ENCODE measurements at regions not wholly inside any gene's neighbourhood (a gene's known extent, or its start where the extent isn't known, plus 50 kb on each side); places are given as distances from the start of the nearest gene placed in this dataset.

DNA sequence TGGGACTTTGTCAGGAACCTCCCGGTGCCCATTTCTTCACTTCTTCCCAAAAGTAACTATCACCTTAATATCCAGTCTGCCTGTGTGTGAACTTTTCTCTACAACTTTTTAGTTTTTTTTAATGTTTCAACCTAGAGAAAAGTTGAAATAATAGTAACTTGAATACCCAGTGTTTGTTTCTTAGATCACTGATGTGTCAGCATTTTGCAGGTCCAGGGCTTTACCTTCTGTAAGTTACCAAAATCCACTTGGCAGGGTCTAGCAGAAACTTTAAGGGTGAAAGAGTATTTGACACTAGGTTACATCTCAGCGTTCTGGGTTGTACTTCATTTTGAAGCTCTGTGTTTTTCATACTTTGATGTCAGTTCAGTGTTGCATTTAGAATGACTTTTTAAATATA, 372.7 kb downstream of the ARL4A start:
- TF ChIP-seq, protein P1, sequence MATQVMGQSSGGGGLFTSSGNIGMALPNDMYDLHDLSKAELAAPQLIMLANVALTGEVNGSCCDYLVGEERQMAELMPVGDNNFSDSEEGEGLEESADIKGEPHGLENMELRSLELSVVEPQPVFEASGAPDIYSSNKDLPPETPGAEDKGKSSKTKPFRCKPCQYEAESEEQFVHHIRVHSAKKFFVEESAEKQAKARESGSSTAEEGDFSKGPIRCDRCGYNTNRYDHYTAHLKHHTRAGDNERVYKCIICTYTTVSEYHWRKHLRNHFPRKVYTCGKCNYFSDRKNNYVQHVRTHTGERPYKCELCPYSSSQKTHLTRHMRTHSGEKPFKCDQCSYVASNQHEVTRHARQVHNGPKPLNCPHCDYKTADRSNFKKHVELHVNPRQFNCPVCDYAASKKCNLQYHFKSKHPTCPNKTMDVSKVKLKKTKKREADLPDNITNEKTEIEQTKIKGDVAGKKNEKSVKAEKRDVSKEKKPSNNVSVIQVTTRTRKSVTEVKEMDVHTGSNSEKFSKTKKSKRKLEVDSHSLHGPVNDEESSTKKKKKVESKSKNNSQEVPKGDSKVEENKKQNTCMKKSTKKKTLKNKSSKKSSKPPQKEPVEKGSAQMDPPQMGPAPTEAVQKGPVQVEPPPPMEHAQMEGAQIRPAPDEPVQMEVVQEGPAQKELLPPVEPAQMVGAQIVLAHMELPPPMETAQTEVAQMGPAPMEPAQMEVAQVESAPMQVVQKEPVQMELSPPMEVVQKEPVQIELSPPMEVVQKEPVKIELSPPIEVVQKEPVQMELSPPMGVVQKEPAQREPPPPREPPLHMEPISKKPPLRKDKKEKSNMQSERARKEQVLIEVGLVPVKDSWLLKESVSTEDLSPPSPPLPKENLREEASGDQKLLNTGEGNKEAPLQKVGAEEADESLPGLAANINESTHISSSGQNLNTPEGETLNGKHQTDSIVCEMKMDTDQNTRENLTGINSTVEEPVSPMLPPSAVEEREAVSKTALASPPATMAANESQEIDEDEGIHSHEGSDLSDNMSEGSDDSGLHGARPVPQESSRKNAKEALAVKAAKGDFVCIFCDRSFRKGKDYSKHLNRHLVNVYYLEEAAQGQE (IDR thresholded peaks at IDR 0.05; ENCODE audit: insufficient read depth in 1 of 2, low read depth in 2 of 2, low read length in 2 of 2) = no peak
- TF ChIP-seq POLR2AphosphoS5 (IDR thresholded peaks at IDR 0.05; ENCODE audit: low read depth, low read length) (no peak), SIN3A (IDR thresholded peaks at IDR 0.05; ENCODE audit: borderline replicate concordance, insufficient read depth, low read length) (no peak), TAF1 (IDR thresholded peaks at IDR 0.05; ENCODE audit: borderline replicate concordance, insufficient read depth, low read length) (no peak), FOXP2 (optimal IDR thresholded peaks at IDR 0.05; ENCODE audit: borderline replicate concordance, extremely low read depth, extremely low read length, insufficient read depth) (no peak)

DNA sequence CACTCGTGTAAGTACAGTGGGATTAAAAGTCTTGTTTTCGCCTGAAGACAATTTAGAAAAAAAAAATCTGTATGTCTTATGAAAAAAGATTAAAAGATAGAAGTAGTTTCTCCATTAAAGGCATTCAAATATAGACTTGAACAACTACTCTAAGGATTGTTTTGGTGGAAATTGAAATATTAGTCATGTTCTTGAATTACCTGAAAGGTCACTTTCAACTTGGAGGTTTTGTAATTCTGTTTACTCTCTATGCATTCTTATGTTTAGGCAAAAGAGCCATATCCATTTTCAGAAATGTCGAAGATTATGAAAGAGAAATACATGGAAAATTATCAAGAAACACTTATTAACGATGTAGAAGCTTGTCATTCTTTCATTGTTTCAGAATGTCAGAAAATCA, 373.7 kb downstream of the ARL4A start:
- TF ChIP-seq, protein P1 (IDR thresholded peaks at IDR 0.05; ENCODE audit: insufficient read depth in 1 of 2, low read depth in 2 of 2, low read length in 2 of 2) = no peak
- TF ChIP-seq TAF1 (IDR thresholded peaks at IDR 0.05; ENCODE audit: borderline replicate concordance, insufficient read depth, low read length) (no peak), SIN3A (IDR thresholded peaks at IDR 0.05; ENCODE audit: borderline replicate concordance, insufficient read depth, low read length) (no peak), POLR2AphosphoS5 (IDR thresholded peaks at IDR 0.05; ENCODE audit: low read depth, low read length) (no peak), FOXP2 (optimal IDR thresholded peaks at IDR 0.05; ENCODE audit: borderline replicate concordance, extremely low read depth, extremely low read length, insufficient read depth) (no peak)

DNA sequence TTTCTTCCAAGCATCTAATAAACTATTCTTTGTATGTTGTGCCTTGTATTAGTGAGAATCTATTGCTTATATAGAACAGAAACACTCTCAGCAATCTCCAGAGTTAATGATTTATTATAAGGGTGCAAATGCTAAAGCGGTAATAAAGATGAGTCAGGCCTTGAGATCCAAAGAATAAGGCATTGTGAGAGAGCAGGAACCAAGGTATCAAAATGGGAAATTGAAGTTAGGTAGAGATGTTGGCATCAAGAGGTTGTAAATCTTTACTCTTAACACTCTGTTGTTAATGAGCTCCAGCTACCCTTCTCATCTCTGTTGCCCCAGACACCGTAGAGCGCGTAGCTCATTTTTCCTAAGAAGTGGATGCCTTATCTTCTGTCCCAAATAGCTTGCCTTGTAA, 375.2 kb downstream of the ARL4A start:
- TF ChIP-seq FOXP2 (optimal IDR thresholded peaks at IDR 0.05; ENCODE audit: borderline replicate concordance, extremely low read depth, extremely low read length, insufficient read depth) (no peak), SIN3A (IDR thresholded peaks at IDR 0.05; ENCODE audit: borderline replicate concordance, insufficient read depth, low read length) (no peak), TAF1 (IDR thresholded peaks at IDR 0.05; ENCODE audit: borderline replicate concordance, insufficient read depth, low read length) (no peak), POLR2AphosphoS5 (IDR thresholded peaks at IDR 0.05; ENCODE audit: low read depth, low read length) (no peak)
- TF ChIP-seq, protein P1 (IDR thresholded peaks at IDR 0.05; ENCODE audit: insufficient read depth in 1 of 2, low read depth in 2 of 2, low read length in 2 of 2) = no peak

DNA sequence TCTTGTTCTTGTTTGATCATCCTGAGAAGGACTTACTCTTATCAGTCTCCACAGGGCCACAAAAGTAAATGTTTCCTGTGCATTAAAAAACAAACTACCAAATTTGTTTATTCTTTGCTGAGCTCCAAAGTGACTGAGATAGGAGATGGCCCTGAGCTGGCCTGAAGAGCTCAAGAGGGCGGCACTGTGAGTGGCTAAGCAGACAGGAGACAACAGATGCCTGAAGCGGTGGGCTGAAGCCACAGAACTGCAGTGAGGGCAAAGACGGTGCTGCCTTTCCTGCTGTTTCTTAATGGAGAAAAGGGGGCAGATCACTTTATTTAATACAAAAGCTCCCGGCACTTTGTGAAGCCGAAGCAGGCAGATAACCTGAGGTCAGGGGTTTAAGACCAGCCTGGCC, 379.6 kb downstream of the ARL4A start:
- TF ChIP-seq, protein P1 (IDR thresholded peaks at IDR 0.05; ENCODE audit: insufficient read depth in 1 of 2, low read depth in 2 of 2, low read length in 2 of 2) = no peak
- TF ChIP-seq SIN3A (IDR thresholded peaks at IDR 0.05; ENCODE audit: borderline replicate concordance, insufficient read depth, low read length) (no peak), POLR2AphosphoS5 (IDR thresholded peaks at IDR 0.05; ENCODE audit: low read depth, low read length) (no peak), FOXP2 (optimal IDR thresholded peaks at IDR 0.05; ENCODE audit: borderline replicate concordance, extremely low read depth, extremely low read length, insufficient read depth) (no peak), TAF1 (IDR thresholded peaks at IDR 0.05; ENCODE audit: borderline replicate concordance, insufficient read depth, low read length) (no peak)

DNA sequence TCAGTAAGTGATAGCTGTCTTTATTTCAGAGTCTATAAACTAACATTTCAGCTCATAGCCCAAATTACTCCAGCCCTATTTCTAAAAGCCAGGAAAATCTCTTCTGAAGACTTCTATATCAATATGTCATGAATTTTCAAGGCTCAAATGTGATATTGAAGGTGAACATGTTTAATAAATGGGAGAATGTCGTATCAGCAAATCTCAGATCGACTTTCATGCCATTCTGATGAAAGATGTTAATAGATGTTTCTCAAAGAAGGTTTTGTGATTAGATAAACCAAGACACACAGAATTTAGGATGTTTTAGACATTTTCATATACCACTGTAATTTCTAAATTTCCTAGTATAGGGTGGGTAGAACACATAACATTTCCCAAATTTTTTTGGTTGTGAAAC, 380.6 kb downstream of the ARL4A start:
- TF ChIP-seq POLR2AphosphoS5 (IDR thresholded peaks at IDR 0.05; ENCODE audit: low read depth, low read length) (no peak), SIN3A (IDR thresholded peaks at IDR 0.05; ENCODE audit: borderline replicate concordance, insufficient read depth, low read length) (no peak), FOXP2 (optimal IDR thresholded peaks at IDR 0.05; ENCODE audit: borderline replicate concordance, extremely low read depth, extremely low read length, insufficient read depth) (no peak), TAF1 (IDR thresholded peaks at IDR 0.05; ENCODE audit: borderline replicate concordance, insufficient read depth, low read length) (no peak)
- TF ChIP-seq, protein P1 (IDR thresholded peaks at IDR 0.05; ENCODE audit: insufficient read depth in 1 of 2, low read depth in 2 of 2, low read length in 2 of 2) = no peak
